ENCODE measurements at regions not wholly inside any gene's neighbourhood (a gene's known extent, or its start where the extent isn't known, plus 50 kb on each side); places are given as distances from the start of the nearest gene placed in this dataset.
A peak's percentile ranks its signal among the peaks of the same experiment; 100 is the strongest.

DNA sequence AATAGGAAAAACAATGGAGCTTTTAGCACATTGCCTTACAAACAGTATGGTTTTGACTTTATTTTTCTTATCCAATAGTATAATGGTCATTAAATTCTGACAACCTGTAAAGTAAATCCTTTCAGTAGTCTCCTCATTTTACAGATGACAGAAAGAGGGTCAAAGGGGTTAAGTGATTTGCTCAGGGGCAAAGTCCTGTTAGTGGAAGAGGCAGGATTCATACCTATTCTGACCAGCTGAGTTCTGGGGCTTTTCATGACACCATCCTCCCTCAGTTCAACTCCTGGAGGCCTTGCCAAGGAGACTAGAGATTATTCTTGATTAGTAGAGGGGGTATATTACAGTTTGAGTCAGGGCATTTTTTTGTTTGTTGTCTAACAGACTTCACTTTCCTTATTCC lies 278.7 kb upstream of the DUSP10 start:
- H3K56ac ChIP-seq (ENCODE audit: insufficient read length, low read depth, low read length), result no peak overlapping the region
- no peaks in the 10 kb centered on the region for H3K4me1 ChIP-seq (ENCODE audit: insufficient read depth, low read length)
- H2AK5ac ChIP-seq (ENCODE audit: insufficient read length, low read length), result no peak overlapping the region
- no peaks in the 10 kb centered on the region for H3K79me1 ChIP-seq (ENCODE audit: insufficient read depth, low read depth, low read length, poor library complexity, severe bottlenecking)
- no peak overlapping the region for H2BK15ac ChIP-seq (ENCODE audit: low read depth, low read length)
- H2AFZ ChIP-seq (ENCODE audit: low read length), result no peak overlapping the region
- H4K5ac ChIP-seq (ENCODE audit: insufficient read length, low read depth, low read length), result no peak overlapping the region
- no peak overlapping the region for H3K14ac ChIP-seq (ENCODE audit: insufficient read depth, low read length)
- H3K23ac ChIP-seq (ENCODE audit: insufficient read length, low read depth, low read length), result no peak overlapping the region
- no peak overlapping the region for H4K8ac ChIP-seq (replicated peaks; ENCODE audit: insufficient read length, low read depth, low read length)
- no peak overlapping the region for H2BK12ac ChIP-seq (ENCODE audit: insufficient read length, low read depth, low read length)
- TF ChIP-seq, protein P1, sequence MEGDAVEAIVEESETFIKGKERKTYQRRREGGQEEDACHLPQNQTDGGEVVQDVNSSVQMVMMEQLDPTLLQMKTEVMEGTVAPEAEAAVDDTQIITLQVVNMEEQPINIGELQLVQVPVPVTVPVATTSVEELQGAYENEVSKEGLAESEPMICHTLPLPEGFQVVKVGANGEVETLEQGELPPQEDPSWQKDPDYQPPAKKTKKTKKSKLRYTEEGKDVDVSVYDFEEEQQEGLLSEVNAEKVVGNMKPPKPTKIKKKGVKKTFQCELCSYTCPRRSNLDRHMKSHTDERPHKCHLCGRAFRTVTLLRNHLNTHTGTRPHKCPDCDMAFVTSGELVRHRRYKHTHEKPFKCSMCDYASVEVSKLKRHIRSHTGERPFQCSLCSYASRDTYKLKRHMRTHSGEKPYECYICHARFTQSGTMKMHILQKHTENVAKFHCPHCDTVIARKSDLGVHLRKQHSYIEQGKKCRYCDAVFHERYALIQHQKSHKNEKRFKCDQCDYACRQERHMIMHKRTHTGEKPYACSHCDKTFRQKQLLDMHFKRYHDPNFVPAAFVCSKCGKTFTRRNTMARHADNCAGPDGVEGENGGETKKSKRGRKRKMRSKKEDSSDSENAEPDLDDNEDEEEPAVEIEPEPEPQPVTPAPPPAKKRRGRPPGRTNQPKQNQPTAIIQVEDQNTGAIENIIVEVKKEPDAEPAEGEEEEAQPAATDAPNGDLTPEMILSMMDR (conservative IDR thresholded peaks at IDR 0.05), result no peak
- H3K9ac ChIP-seq (ENCODE audit: extremely low read depth, insufficient read length, low read length), result no peak overlapping the region
- no peaks in the 10 kb centered on the region for H3K79me2 ChIP-seq (ENCODE audit: insufficient read depth, low read length)
- no peak overlapping the region for H2BK5ac ChIP-seq (ENCODE audit: insufficient read length, low read length)
- Mint-ChIP-seq H3K27ac (peak overlapping the region in 1 of 3 experiments; percentile 28; a peak in 1 of 7 replicates), H3K36me3 (ENCODE audit: insufficient read depth in 1 of 3, low read depth in 3 of 3) (no peaks in the 10 kb centered on the region), H3K9me3 (no peaks in the 10 kb centered on the region; a peak in 1 of 5 replicates), H3K27me3 (ENCODE audit: low read depth) (no peaks in the 10 kb centered on the region; the same call in 1 of the 2 replicates), H3K4me3 (no peak overlapping the region), H3K4me1 (peaks cover 7 to 13% of the 10 kb centered on the region in 2 experiments; a peak in 3 of 4 replicates)
- no peak overlapping the region for H3K4me2 ChIP-seq (ENCODE audit: insufficient read depth, insufficient read length, low read length)
- no peaks in the 10 kb centered on the region for H3K23me2 ChIP-seq (ENCODE audit: insufficient read length, low read depth, low read length, poor library complexity, severe bottlenecking)
- H3K27ac ChIP-seq (ENCODE audit: insufficient read length, low read depth, low read length), result no peak overlapping the region
- no peaks in the 10 kb centered on the region for H3K9me3 ChIP-seq (ENCODE audit: control insufficient read depth, low read depth, low read length)
- H4K20me1 ChIP-seq (ENCODE audit: control insufficient read depth, insufficient read depth, insufficient read length), result no peaks in the 10 kb centered on the region
- no peak overlapping the region for H3K18ac ChIP-seq (ENCODE audit: insufficient read length, low read depth, low read length)
- no peak overlapping the region for H3K4ac ChIP-seq (ENCODE audit: low read depth, low read length)
- DNase-seq, result no peak
- H3K27me3 ChIP-seq (ENCODE audit: insufficient read depth, low read length), result no peaks in the 10 kb centered on the region
- no peak overlapping the region for H3T11ph ChIP-seq (ENCODE audit: low read length)
- H2BK120ac ChIP-seq (ENCODE audit: low read depth, low read length, poor library complexity, severe bottlenecking), result no peak overlapping the region
- H2BK20ac ChIP-seq (ENCODE audit: low read depth, low read length, poor library complexity, severe bottlenecking), result no peak overlapping the region
- no peak overlapping the region for H4K91ac ChIP-seq (ENCODE audit: insufficient read length, low read depth, low read length)
